Fibroblast of villous mesenchyme (primary cell): ENCODE measurements at regions not wholly inside any gene's neighbourhood (a gene's known extent, or its start where the extent isn't known, plus 50 kb on each side); places are given as distances from the start of the nearest gene placed in this dataset.
"Not testable (repeated sequence)": the region's sequence is repeated elsewhere in the genome, so short reads cannot be mapped to it uniquely, and the experiment has no call there.

Experiments
- DNase-seq: peaks from one replicate; pipeline ENCODE4 v3.0.0-alpha.2; 2010; ENCODE audit warnings: low read depth
- H3K4me3 ChIP-seq: 2 replicates; pipeline ENCODE4 v1.5.1; 2011; ENCODE audit warnings: low read depth, mild to moderate bottlenecking, low read length
- TF ChIP-seq, protein P1 (sequence below): IDR thresholded peaks from 2 replicates; pipeline ENCODE4 v1.5.1; 2012; ENCODE audit warnings: low read depth, mild to moderate bottlenecking, low read length; ENCODE audit not compliant: insufficient read depth

DNA sequence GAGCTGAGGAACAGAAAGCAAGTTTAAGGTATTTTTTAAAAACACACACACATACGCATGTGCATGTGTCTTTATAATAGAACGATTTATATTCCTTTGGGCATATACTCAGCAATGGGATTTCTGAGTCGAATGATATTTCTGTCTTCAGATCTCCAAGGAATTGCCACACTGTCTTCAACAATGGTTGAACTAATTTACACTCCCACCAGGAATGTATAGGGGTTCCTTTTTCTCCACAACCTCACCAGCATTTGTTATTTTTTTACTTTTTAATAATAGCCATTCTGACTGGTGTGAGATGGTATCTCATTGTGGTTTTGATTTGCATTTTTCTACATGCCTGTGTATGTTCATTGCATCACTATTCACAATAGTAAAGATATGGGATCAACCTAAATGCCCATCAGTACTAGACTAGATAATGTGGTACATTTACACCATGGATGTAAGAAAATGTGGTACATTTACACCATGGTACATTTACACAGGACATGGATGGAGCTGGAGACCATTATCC is 60.3 kb upstream of the MAP3K1 start:
- DNase-seq, result peak; percentile 12
- no peak overlapping the region for H3K4me3 ChIP-seq
- TF ChIP-seq, protein P1, sequence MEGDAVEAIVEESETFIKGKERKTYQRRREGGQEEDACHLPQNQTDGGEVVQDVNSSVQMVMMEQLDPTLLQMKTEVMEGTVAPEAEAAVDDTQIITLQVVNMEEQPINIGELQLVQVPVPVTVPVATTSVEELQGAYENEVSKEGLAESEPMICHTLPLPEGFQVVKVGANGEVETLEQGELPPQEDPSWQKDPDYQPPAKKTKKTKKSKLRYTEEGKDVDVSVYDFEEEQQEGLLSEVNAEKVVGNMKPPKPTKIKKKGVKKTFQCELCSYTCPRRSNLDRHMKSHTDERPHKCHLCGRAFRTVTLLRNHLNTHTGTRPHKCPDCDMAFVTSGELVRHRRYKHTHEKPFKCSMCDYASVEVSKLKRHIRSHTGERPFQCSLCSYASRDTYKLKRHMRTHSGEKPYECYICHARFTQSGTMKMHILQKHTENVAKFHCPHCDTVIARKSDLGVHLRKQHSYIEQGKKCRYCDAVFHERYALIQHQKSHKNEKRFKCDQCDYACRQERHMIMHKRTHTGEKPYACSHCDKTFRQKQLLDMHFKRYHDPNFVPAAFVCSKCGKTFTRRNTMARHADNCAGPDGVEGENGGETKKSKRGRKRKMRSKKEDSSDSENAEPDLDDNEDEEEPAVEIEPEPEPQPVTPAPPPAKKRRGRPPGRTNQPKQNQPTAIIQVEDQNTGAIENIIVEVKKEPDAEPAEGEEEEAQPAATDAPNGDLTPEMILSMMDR, result no peak

DNA sequence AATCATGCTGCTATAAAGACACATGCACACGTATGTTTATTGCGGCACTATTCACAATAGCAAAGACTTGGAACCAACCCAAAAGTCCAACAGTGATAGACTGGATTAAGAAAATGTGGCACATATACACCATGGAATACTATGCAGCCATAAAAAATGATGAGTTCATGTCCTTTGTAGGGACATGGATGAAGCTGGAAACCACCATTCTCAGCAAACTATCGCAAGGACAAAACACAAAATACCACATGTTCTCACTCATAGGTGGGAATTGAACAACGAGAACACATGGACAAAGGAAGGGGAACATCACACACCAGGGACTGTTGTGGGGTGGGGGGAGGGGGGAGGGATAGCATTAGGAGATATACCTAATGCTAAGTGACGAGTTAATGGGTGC is 61.8 kb upstream of the MAP3K1 start:
- not testable (repeated sequence) for DNase-seq

DNA sequence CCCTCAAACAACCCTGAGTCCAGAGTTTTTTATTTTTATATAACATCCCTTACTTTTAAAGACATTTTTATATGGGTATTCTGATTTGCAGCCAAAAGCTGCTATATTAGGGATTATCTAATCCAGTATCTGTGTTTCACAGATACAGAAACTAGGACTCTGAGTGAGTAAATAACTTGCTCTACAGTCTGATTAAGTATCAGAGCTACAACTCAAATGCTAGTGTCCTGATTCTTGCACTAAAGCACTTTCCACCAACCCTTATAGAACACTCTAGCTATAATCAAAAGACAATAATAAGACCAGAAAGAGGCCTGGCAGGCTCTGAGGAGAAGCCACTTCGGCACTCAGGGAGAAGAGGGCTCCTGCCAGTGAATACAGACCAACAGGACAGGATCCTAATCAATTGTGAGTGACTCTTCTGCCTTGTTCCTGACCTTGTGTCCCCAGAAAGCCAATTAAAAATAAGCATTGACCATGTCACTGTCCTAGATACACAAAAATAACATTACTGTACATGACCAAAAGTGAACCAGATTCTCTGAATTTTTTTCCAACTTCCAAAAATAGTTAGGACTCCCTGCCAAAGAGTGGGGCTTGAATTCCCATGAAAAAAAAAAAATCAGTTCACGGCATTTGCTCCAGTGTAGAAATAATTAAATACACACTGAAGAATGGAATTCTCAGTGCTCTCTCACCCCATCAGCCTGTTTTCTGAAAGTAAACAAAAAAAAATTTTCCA is 63.6 kb upstream of the MAP3K1 start:
- no peak for DNase-seq
- no peak overlapping the region for H3K4me3 ChIP-seq
- TF ChIP-seq, protein P1, result no peak

More for the DNA sequence above, 61.8 kb upstream of the MAP3K1 start:
- H3K4me3 ChIP-seq, result not testable (repeated sequence)

DNA sequence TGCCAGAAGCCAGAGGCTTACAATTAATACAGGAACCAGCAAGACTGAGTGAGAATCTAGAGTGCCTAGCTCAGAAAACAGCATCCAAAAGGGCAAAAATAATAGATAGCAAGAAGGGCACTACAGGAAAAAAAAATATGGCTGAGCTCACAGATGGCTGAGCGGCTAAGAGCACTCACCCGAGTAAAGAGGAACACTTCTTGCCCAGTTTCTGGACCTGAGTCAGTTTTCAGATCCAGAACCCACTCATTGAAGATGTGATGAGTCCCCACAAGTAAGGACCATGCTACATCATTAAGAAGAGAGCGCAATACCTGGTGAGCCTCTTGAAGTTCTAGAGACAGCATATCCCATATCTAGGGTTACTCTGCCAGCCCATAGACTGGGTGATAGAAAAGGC is 65.5 kb upstream of the MAP3K1 start:
- DNase-seq, result no peak
- TF ChIP-seq, protein P1, result no peak
- H3K4me3 ChIP-seq, result no peak overlapping the region

DNA sequence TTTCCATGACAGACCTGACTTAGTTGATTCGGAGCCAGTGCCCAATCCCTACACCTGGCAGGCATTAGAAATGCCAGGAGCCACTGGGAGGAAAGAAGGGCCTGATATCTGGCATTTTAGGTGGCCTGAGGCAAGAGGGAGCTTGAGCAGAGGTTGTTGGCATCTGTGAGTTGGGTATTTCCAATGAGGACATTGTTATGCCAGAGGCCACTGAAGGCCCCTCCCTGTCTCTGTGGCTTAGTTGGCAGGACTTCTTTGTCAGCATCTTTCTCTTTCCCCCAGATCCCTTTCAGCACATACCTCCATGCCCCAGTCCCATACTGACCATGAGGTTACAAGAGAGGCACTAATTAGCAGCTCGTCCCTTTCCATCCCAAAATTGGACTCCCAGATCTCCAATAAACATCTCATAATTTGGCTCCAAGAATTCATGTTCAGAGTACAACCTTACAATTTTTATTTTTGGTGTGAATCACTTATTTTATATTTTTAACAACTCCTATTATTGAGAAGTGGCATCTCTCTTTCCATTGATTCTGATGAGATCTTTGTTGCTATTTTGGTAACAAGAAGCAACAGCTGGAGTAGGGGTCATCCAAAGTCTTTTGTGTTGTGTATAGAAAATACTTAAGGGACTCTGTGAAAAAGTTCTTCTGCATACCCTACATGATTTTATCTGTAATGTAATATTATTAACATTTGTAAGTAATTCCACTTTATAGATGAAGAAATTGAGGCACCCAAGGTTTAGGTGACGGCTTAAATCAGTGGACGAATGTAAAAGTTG is 68.6 kb upstream of the MAP3K1 start:
- no peak for DNase-seq
- TF ChIP-seq, protein P1, result no peak
- no peak overlapping the region for H3K4me3 ChIP-seq

DNA sequence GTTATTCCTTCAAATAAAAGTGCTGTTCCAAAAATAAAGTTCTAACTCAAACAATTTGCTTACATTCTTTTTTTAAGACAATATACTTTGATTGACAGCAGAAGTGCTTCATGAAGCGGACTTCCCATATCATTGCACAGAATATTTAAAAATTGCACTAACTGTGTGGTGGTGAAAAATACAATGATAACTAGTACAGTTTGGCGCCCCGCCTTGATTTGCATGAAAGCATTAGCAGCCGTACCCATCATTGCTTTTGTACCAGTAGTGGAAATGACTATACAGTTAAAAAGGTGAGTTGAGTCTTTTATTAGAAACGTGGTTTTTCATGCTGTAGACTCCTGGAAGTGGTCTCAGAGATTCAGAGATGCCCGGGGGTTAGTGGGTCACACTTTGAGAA is 69.5 kb upstream of the MAP3K1 start:
- no peak for DNase-seq
- TF ChIP-seq, protein P1, result no peak
- no peak overlapping the region for H3K4me3 ChIP-seq

DNA sequence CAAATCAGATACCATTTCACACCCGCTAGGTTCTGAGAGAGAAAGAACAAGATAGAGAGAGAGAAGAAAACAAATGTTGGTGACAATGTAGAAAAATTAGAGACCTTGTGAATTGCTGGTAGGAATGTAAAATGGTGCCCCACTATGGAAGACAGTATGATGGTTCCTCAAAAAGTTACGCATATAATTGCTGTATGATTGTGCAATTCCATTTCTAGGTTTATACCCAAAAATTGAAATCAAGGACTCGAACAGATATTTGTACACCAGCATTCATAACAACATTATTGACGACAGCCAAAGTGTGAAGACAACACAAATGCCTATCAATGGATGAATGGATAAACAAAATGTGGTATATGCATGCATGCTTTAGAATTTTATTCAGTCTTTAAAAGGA is 74.5 kb upstream of the MAP3K1 start:
- DNase-seq, result no peak
- TF ChIP-seq, protein P1, result no peak
- no peak overlapping the region for H3K4me3 ChIP-seq
